HFF-Myc (cell line): ENCODE measurements at regions not wholly inside any gene's neighbourhood (a gene's known extent, or its start where the extent isn't known, plus 50 kb on each side); places are given as distances from the start of the nearest gene placed in this dataset.

Experiments used
- DNase-seq: peaks from one replicate; pipeline ENCODE4 v3.0.0-alpha.2; 2011; ENCODE audit warnings: low read depth; ENCODE audit errors: extremely low read depth
- H3K4me3 ChIP-seq: replicated peaks from 2 replicates; pipeline ENCODE4 v1.5.1; 2011; ENCODE audit warnings: low read depth, mild to moderate bottlenecking, control low read depth, low read length
- CTCF ChIP-seq: IDR thresholded peaks from 2 replicates; pipeline ENCODE4 v1.5.1; 2012; ENCODE audit warnings: mild to moderate bottlenecking, low read depth, low read length, control low read depth; ENCODE audit errors: missing control alignments

GRCh38 chr4:98210281-98210680 lies 50.9 kb upstream of the RAP1GDS1 start:
- H3K4me3 ChIP-seq: no peak overlapping the region
- TF ChIP-seq CTCF: no peak
- DNase-seq: no peak

GRCh38 chr4:98209111-98209510 lies 52.1 kb upstream of the RAP1GDS1 start:
- TF ChIP-seq CTCF: no peak
- no peak for DNase-seq
- no peak overlapping the region for H3K4me3 ChIP-seq

- no peak for TF ChIP-seq CTCF
- no peak overlapping the region for H3K4me3 ChIP-seq
- no peak for DNase-seq
Measured at GRCh38 chr4:98204236-98204553, 57.0 kb upstream of the RAP1GDS1 start.

GRCh38 chr4:98203332-98204235 lies 57.6 kb upstream of the RAP1GDS1 start:
- no peak for DNase-seq
- TF ChIP-seq CTCF: no peak
- H3K4me3 ChIP-seq: no peak overlapping the region

GRCh38 chr4:98202907-98203306 lies 58.3 kb upstream of the RAP1GDS1 start:
- H3K4me3 ChIP-seq: no peak overlapping the region
- TF ChIP-seq CTCF: no peak
- DNase-seq: no peak

GRCh38 chr4:98199247-98199646 lies 56.0 kb upstream of the STPG2 start:
- DNase-seq: no peak
- no peak overlapping the region for H3K4me3 ChIP-seq
- no peak for TF ChIP-seq CTCF

GRCh38 chr4:98195005-98195404 lies 51.7 kb upstream of the STPG2 start:
- TF ChIP-seq CTCF: no peak
- H3K4me3 ChIP-seq: no peak overlapping the region
- DNase-seq: no peak
